Caco-2 (cell line): ENCODE measurements at regions not wholly inside any gene's neighbourhood (a gene's known extent, or its start where the extent isn't known, plus 50 kb on each side); places are given as distances from the start of the nearest gene placed in this dataset.

ENCODE experiments used
- BruUV-seq: library from RNA; stranded (reverse); fragments of 400-500 nt; replicated peaks from 2 replicates; lab custom pipeline; 2021; lab: Mats Ljungman, UMichigan
- CTCF ChIA-PET: fragments of 300-600 bp; sonication (Branson Sonifier 250); formaldehyde crosslinking; loops from one replicate; lab custom pipeline; 2022; ENCODE audit warnings: antibody characterized with exemption; lab: Charles Lee
- POLR2A ChIA-PET: fragments of 300-600 bp; sonication (Branson Sonifier 250); formaldehyde crosslinking; loops from one replicate; lab custom pipeline; 2022; ENCODE audit warnings: antibody characterized with exemption; lab: Charles Lee
- DNase-seq, 2 experiments: peaks; one replicate each; pipeline versions ENCODE4 v3.0.0 to v3.0.0-alpha.2; 2020 to 2022
- H3K27me3 ChIP-seq: replicated peaks from 2 replicates; pipeline ENCODE4 v1.6.0; 2011; ENCODE audit warnings: low read length; ENCODE audit not compliant: control insufficient read depth, insufficient read depth
- H3K36me3 ChIP-seq: 2 replicates; pipeline ENCODE4 v1.5.1; 2011; ENCODE audit warnings: low read length; ENCODE audit not compliant: control insufficient read depth, insufficient read depth
- H3K4me1 ChIP-seq: fragments of 250-450 bp; sonication (Bioruptor Pico); 2 replicates; pipeline ENCODE4 v1.5.1; 2020; ENCODE audit warnings: mild to moderate bottlenecking
- H3K4me3 ChIP-seq: 2 replicates; pipeline ENCODE4 v1.5.1; 2011; ENCODE audit warnings: low read depth, mild to moderate bottlenecking, control low read depth, low read length
- H3K9me3 ChIP-seq: fragments of 250-450 bp; sonication (Bioruptor Pico); 2 replicates; pipeline ENCODE4 v1.5.1; 2020; ENCODE audit warnings: mild to moderate bottlenecking, moderate library complexity
- H3K27ac Mint-ChIP-seq: one replicate; pipeline ENCODE4 v1.8.0; 2022; ENCODE audit warnings: mixed read lengths; ENCODE audit not compliant: unreplicated experiment
- H3K27me3 Mint-ChIP-seq: one replicate; pipeline ENCODE4 v1.8.0; 2022; ENCODE audit warnings: mixed read lengths; ENCODE audit not compliant: insufficient read depth, unreplicated experiment
- H3K36me3 Mint-ChIP-seq: one replicate; pipeline ENCODE4 v1.8.0; 2022; ENCODE audit warnings: mild to moderate bottlenecking, mixed read lengths; ENCODE audit not compliant: insufficient read depth, unreplicated experiment
- H3K4me1 Mint-ChIP-seq: one replicate; pipeline ENCODE4 v1.8.0; 2022; ENCODE audit warnings: low read depth, mixed read lengths; ENCODE audit not compliant: unreplicated experiment
- H3K4me3 Mint-ChIP-seq: one replicate; pipeline ENCODE4 v1.8.0; 2022; ENCODE audit warnings: mild to moderate bottlenecking, moderate library complexity, mixed read lengths; ENCODE audit not compliant: unreplicated experiment
- H3K9me3 Mint-ChIP-seq: one replicate; pipeline ENCODE4 v1.8.0; 2022; ENCODE audit warnings: mixed read lengths; ENCODE audit not compliant: unreplicated experiment
- intact Hi-C: fragments of 100-400 bp; cut with micrococcal nuclease; formaldehyde crosslinking; loops from one replicate; pipeline ENCODE4 v1.10.0; 2022; ENCODE audit not compliant: unreplicated experiment
- TF ChIP-seq, protein P1 (sequence below), 2 experiments: fragments of 200-600 bp in 1 of 2; IDR thresholded peaks; 1 replicate in 1 of 2; 2 replicates in 1 of 2; pipeline versions ENCODE4 v1.5.1 to v1.8.0; 2011 to 2022; ENCODE audit warnings: antibody characterized with exemption in 1 of 2, control low read depth in 1 of 2, inconsistent platforms in 1 of 2, low read depth in 1 of 2, low read length in 1 of 2, mild to moderate bottlenecking in 1 of 2, moderate library complexity in 1 of 2; ENCODE audit not compliant: insufficient read depth in 1 of 2, severe bottlenecking in 1 of 2, unreplicated experiment in 1 of 2

DNA sequence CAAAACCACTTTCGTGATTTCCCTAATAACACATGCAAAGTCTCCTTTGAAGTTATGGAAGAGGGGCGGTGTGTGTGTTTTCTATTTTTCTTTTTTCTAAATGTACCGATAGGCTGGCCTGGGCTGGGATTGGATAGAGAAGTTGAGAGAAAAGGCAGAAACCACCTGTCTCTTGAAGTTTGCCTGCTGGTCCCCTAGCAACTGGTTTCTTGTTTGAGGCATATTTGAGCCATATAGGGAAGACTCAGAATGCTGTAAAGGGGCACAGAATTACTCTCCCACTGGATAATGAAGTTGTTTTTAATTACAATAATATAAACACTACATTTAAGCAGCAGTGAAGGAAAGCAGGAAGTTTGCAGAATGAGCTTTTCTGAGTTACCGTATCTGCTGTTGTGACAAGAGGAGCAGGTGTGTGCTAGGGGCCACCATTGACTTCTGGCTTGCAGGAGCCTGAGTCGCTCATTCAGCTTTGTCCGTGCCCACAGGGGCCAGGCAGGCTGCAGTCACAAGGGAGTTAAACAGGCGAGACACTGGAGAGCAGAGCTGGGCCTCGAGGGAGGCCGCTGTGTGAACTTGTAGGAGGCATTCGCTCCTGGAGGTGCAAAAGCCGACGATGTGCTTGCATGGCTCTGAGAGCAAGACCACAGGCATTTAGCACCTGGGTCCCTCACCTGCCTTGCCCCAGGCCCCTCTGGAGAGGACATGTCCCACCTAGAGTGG is 173.8 kb upstream of the RGS6 start:
- H3K9me3 Mint-ChIP-seq: peaks cover 11% of the 10 kb centered on the region
- TF ChIP-seq, protein P1, sequence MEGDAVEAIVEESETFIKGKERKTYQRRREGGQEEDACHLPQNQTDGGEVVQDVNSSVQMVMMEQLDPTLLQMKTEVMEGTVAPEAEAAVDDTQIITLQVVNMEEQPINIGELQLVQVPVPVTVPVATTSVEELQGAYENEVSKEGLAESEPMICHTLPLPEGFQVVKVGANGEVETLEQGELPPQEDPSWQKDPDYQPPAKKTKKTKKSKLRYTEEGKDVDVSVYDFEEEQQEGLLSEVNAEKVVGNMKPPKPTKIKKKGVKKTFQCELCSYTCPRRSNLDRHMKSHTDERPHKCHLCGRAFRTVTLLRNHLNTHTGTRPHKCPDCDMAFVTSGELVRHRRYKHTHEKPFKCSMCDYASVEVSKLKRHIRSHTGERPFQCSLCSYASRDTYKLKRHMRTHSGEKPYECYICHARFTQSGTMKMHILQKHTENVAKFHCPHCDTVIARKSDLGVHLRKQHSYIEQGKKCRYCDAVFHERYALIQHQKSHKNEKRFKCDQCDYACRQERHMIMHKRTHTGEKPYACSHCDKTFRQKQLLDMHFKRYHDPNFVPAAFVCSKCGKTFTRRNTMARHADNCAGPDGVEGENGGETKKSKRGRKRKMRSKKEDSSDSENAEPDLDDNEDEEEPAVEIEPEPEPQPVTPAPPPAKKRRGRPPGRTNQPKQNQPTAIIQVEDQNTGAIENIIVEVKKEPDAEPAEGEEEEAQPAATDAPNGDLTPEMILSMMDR (IDR thresholded peaks at IDR 0.05; ENCODE audit: insufficient read depth in 1 of 2, low read depth in 1 of 2, low read length in 1 of 2, severe bottlenecking in 1 of 2, unreplicated experiment in 1 of 2): no peak
- no peaks in the 10 kb centered on the region for H3K4me1 Mint-ChIP-seq
- no peaks in the 10 kb centered on the region for H3K27me3 ChIP-seq
- H3K4me3 Mint-ChIP-seq: no peak overlapping the region
- no peaks in the 10 kb centered on the region for H3K36me3 Mint-ChIP-seq
- intact Hi-C loops: no loop called here
- no peak overlapping the region for H3K4me3 ChIP-seq
- no peak for DNase-seq
- CTCF ChIA-PET: no interaction called here
- H3K4me1 ChIP-seq: no peaks in the 10 kb centered on the region
- no peak overlapping the region for H3K27ac Mint-ChIP-seq
- POLR2A ChIA-PET: no interaction called here
- H3K36me3 ChIP-seq: no peaks in the 10 kb centered on the region
- H3K9me3 ChIP-seq: no peaks in the 10 kb centered on the region
- no TSS peak for BruUV-seq
- H3K27me3 Mint-ChIP-seq: no peaks in the 10 kb centered on the region

DNA sequence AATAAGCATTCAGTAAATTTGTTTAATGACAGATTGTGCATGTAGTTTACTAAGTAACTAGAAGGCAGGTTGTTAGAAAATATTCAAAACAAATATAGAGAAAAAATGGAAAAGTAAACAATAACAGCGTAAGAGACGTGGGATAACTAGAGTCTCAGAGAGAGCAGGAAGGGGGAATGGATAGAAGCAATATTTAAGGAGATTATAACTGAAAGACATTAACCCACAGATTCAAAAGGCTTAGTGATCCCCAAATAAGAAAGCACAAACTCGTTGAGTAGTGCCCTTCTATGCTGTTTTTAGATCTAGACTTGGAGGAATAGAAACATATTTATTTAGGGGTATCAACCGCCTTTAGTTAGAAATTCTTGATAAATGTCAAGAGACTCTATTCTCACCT is 169.7 kb upstream of the RGS6 start:
- no peaks in the 10 kb centered on the region for H3K4me1 ChIP-seq

DNA sequence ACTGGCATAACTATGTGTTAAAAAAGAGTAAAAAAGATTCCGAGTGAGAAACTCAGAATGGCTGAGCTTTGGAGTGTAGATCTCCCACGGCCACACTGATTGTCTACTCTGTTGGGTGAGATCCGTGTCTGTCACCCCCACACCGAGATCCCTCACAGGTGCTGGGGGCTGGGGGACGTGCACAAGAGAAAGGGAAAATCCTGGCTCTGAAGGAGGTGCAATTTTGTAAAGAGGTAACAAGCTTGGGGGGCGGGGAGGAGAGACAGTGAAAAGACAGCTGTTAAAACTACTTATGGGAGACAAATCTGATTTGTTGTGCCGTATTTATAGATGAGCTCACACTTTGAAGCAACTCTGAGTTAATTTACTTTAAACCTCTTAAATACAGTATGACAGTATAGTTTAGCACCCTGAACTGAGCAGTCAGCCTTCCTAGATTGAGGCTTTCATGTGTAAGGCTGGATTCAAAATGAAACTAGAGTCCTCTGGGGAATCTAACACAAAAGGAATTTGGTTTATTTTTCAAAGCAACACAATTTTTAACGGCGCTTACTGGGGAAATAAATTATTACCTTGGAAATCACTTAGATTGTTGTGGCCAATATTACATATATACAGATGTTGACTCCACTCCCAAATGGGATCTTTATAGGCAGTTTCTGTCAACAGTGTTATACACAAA is 167.4 kb upstream of the RGS6 start:
- Histone ChIP-seq H3K4me3 (no peak overlapping the region), H3K36me3 (no peaks in the 10 kb centered on the region), H3K4me1 (no peaks in the 10 kb centered on the region), H3K27me3 (no peaks in the 10 kb centered on the region), H3K9me3 (0 out of 2 replicates have a peak, but pooled peaks cover 3% of the 10 kb centered on the region)
- CTCF ChIA-PET: interaction anchor here (0.5 kb wide), 1 partner anchor 183 kb away, joined by 4 read pairs; no protein-coding TSS in a partner anchor
- TF ChIP-seq, protein P1 (IDR thresholded peaks at IDR 0.05; ENCODE audit: insufficient read depth in 1 of 2, low read depth in 1 of 2, low read length in 1 of 2, severe bottlenecking in 1 of 2, unreplicated experiment in 1 of 2): no peak
- no peak for DNase-seq
- POLR2A ChIA-PET: no interaction called here
- intact Hi-C loops: no loop called here
- Mint-ChIP-seq H3K4me1 (no peaks in the 10 kb centered on the region), H3K27me3 (peaks cover 2% of the 10 kb centered on the region), H3K4me3 (no peak overlapping the region), H3K9me3 (peaks cover 20% of the 10 kb centered on the region), H3K27ac (no peak overlapping the region), H3K36me3 (no peaks in the 10 kb centered on the region)
- BruUV-seq: no TSS peak

More for the DNA sequence above, 169.7 kb upstream of the RGS6 start:
- Histone ChIP-seq H3K9me3 (no peaks in the 10 kb centered on the region), H3K27me3 (no peaks in the 10 kb centered on the region), H3K36me3 (no peaks in the 10 kb centered on the region), H3K4me3 (no peak overlapping the region)
- H3K9me3 Mint-ChIP-seq: peaks cover 11% of the 10 kb centered on the region
- no peaks in the 10 kb centered on the region for H3K36me3 Mint-ChIP-seq
- ChIA-PET POLR2A (no interaction called here), CTCF (no interaction called here)
- intact Hi-C loops: no loop called here
- BruUV-seq: no TSS peak
- peaks cover 2% of the 10 kb centered on the region for H3K27me3 Mint-ChIP-seq
- H3K4me3 Mint-ChIP-seq: no peak overlapping the region
- TF ChIP-seq, protein P1 (IDR thresholded peaks at IDR 0.05; ENCODE audit: insufficient read depth in 1 of 2, low read depth in 1 of 2, low read length in 1 of 2, severe bottlenecking in 1 of 2, unreplicated experiment in 1 of 2): no peak
- no peaks in the 10 kb centered on the region for H3K4me1 Mint-ChIP-seq
- H3K27ac Mint-ChIP-seq: no peak overlapping the region
- DNase-seq: no peak
